HUES48 (cell line): ENCODE measurements at regions not wholly inside any gene's neighbourhood (a gene's known extent, or its start where the extent isn't known, plus 50 kb on each side); places are given as distances from the start of the nearest gene placed in this dataset.

Experiments used
- H3K27ac ChIP-seq: one replicate; pipeline ENCODE4 v1.7.0; 2013; ENCODE audit warnings: low read depth, low read length, inconsistent platforms
- H3K27me3 ChIP-seq: 2 replicates; pipeline ENCODE4 v1.6.1; 2013; ENCODE audit warnings: mild to moderate bottlenecking, low read length; ENCODE audit not compliant: control insufficient read depth, insufficient read depth
- H3K36me3 ChIP-seq: 2 replicates; pipeline ENCODE4 v1.6.1; 2013; ENCODE audit warnings: low read length; ENCODE audit not compliant: control insufficient read depth, insufficient read depth
- H3K4me1 ChIP-seq: 2 replicates; pipeline ENCODE4 v1.6.1; 2013; ENCODE audit warnings: mild to moderate bottlenecking, low read length; ENCODE audit not compliant: control insufficient read depth, insufficient read depth
- H3K4me3 ChIP-seq: 2 replicates; pipeline ENCODE4 v1.5.1; 2013; ENCODE audit warnings: mild to moderate bottlenecking, low read depth, low read length
- H3K9ac ChIP-seq: 2 replicates; pipeline ENCODE4 v1.6.1; 2013; ENCODE audit warnings: mild to moderate bottlenecking, low read depth, low read length, moderate library complexity
- H3K9me3 ChIP-seq: 2 replicates; pipeline ENCODE4 v1.6.1; 2013; ENCODE audit warnings: low read length; ENCODE audit not compliant: control insufficient read depth, insufficient read depth

DNA sequence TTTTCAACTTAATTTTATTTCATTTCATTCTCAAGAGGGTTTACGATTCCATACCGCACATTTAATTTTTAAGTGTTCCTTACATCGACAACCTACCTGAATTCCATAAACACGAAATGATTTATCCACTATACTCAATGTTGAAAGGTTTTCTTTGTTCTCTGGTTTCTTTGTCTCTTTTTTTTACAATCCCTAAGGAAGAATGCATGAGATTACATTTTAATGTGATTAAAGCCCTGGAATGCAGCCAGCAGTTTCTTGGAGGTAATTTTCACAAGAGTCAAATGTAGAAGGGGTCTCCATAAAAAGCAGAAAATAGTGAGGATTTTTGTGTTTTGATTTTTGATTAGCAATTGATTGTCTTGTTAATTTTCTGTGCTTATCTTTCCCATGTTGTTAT lies 59.2 kb upstream of the ADCY1 start:
- Histone ChIP-seq H3K9me3 (peaks cover 19% of the 10 kb centered on the region), H3K9ac (no peak overlapping the region), H3K36me3 (no peaks in the 10 kb centered on the region), H3K27me3 (no peaks in the 10 kb centered on the region), H3K4me1 (peaks cover 9% of the 10 kb centered on the region; the same call in 1 of the 2 replicates), H3K4me3 (no peak overlapping the region), H3K27ac (no peak overlapping the region)

DNA sequence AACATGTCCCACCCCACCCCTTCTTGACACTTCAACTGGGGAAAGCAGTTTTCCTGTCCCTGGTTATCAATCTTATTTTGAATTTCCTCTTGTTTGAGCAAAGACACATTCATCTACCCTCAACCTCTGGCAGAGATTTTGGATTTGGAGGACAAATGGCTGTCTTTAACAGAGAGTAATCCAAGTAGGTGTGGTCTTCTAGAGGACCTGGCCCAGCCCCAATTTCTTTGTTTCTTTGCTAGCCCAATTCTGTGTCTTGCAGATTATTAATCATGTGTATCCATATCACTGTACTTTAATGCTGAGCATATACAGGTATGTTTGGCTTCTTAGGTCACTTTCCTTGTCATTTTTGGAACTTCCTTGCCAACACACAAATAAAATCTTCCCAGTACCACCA lies 58.8 kb upstream of the ADCY1 start:
- peaks cover 9% of the 10 kb centered on the region; the same call in 1 of the 2 replicates for H3K4me1 ChIP-seq
- H3K27me3 ChIP-seq, result no peaks in the 10 kb centered on the region
- no peak overlapping the region for H3K4me3 ChIP-seq
- H3K9ac ChIP-seq, result no peak overlapping the region
- H3K36me3 ChIP-seq, result no peaks in the 10 kb centered on the region
- peaks cover 19% of the 10 kb centered on the region for H3K9me3 ChIP-seq
- no peak overlapping the region for H3K27ac ChIP-seq
